Spleen (tissue), 7 donors: ENCODE measurements at regions not wholly inside any gene's neighbourhood (a gene's known extent, or its start where the extent isn't known, plus 50 kb on each side); places are given as distances from the start of the nearest gene placed in this dataset.

Source experiments
- CTCF ChIP-seq, 11 experiments: fragments of 200-600 bp in 7 of 11; fragments of 450-650 bp in 4 of 11; sonication (generic) in 4 of 11; IDR thresholded peaks in 8 of 11; conservative IDR thresholded peaks in 3 of 11; 1 replicate in 7 of 11; 2 replicates in 4 of 11; pipeline versions ENCODE4 v1.4.0 to v1.8.0; 2016 to 2021; ENCODE audit warnings: antibody characterized with exemption in 11 of 11, inconsistent platforms in 4 of 11, mild to moderate bottlenecking in 1 of 11
- POLR2A ChIP-seq, 3 donors: fragments of 450-650 bp; IDR thresholded peaks; one replicate each; pipeline ENCODE4 v1.5.1; 2017; ENCODE audit warnings: antibody characterized with exemption in 3 of 3, mild to moderate bottlenecking in 1 of 3
- POLR2AphosphoS5 ChIP-seq, 3 donors: sonication (generic); formaldehyde crosslinking; IDR thresholded peaks; one replicate each; pipeline ENCODE4 v1.5.1; 2017; ENCODE audit warnings: antibody characterized with exemption in 3 of 3
- donor health status: DM: no; HTN: no; CAD: no; lungs with moderate emphysema.
- donor health status: DM: no; HTN: no; CAD: no.
- donor health status: DM: no; HTN: no; CAD: no.

GRCh38 chr7:79789584-79790345 is 336.3 kb upstream of the MAGI2 start:
- TF ChIP-seq POLR2AphosphoS5 (IDR thresholded peaks at IDR 0.05) (no peak), CTCF (IDR thresholded peaks at IDR 0.05 in 8 of 11, conservative IDR thresholded peaks at IDR 0.05 in 3 of 11) (no peak), POLR2A (IDR thresholded peaks at IDR 0.05) (no peak)
